WERI-Rb-1 (cell line): ENCODE measurements at regions not wholly inside any gene's neighbourhood (a gene's known extent, or its start where the extent isn't known, plus 50 kb on each side); places are given as distances from the start of the nearest gene placed in this dataset.

Source experiments
- DNase-seq: peaks from one replicate; pipeline ENCODE4 v3.0.0-alpha.2; 2020
- H3K27ac ChIP-seq: fragments of 250-450 bp; sonication (Bioruptor Pico); 2 replicates; pipeline ENCODE4 v1.5.1; 2020; ENCODE audit warnings: mild to moderate bottlenecking, moderate library complexity
- H3K27me3 ChIP-seq: fragments of 250-450 bp; sonication (Bioruptor Pico); 2 replicates; pipeline ENCODE4 v1.5.1; 2021; ENCODE audit warnings: mild to moderate bottlenecking, low read depth, moderate library complexity; ENCODE audit not compliant: insufficient read depth, severe bottlenecking
- H3K36me3 ChIP-seq: fragments of 250-450 bp; sonication (Bioruptor Pico); 2 replicates; pipeline ENCODE4 v1.5.1; 2020; ENCODE audit warnings: mild to moderate bottlenecking, moderate library complexity
- H3K4me3 ChIP-seq: 2 replicates; pipeline ENCODE4 v1.5.1; 2011; ENCODE audit warnings: low read depth, mild to moderate bottlenecking, control low read depth, low read length
- H3K9me3 ChIP-seq: fragments of 250-450 bp; sonication (Bioruptor Pico); 2 replicates; pipeline ENCODE4 v1.5.1; 2021; ENCODE audit warnings: mild to moderate bottlenecking, moderate library complexity; ENCODE audit not compliant: severe bottlenecking
- TF ChIP-seq, protein P1 (sequence below): IDR thresholded peaks from 2 replicates; pipeline ENCODE4 v1.5.1; 2011; ENCODE audit warnings: low read depth, mild to moderate bottlenecking, control low read depth, inconsistent platforms, low read length

DNA sequence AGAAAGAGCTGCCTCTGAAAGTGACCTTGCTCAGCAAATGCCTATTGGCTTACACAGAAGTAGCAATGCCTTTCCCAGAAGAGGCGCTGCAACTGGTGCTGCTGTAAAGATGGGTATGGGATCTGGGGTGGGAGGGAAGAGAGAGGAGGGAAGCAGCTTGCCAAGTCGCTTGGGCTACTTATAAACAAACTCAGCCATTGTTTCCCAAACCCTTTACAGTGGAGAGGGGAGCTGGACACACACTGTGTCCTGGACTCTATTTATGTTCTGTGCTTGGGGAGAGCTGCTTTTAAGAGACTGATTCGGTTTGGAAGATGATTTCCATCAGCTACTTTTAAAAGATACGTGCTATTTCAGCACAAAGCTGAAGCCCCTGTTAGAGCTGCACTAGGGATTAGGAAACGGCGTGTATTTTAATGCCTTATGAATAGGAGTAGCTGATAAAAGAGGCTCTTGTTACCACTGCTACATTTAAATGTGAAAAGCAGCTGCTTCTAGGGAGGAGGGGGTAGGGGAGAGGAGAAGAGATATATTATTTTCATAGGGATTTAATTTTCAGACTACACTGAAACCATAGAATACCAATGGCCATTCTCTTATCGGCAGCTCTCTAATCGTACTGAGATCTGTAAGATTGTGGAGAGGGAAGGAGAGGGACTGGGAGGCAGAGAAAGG, 440.6 kb downstream of the MCTP2 start:
- no peak for DNase-seq
- H3K4me3 ChIP-seq, result no peak overlapping the region
- TF ChIP-seq, protein P1, sequence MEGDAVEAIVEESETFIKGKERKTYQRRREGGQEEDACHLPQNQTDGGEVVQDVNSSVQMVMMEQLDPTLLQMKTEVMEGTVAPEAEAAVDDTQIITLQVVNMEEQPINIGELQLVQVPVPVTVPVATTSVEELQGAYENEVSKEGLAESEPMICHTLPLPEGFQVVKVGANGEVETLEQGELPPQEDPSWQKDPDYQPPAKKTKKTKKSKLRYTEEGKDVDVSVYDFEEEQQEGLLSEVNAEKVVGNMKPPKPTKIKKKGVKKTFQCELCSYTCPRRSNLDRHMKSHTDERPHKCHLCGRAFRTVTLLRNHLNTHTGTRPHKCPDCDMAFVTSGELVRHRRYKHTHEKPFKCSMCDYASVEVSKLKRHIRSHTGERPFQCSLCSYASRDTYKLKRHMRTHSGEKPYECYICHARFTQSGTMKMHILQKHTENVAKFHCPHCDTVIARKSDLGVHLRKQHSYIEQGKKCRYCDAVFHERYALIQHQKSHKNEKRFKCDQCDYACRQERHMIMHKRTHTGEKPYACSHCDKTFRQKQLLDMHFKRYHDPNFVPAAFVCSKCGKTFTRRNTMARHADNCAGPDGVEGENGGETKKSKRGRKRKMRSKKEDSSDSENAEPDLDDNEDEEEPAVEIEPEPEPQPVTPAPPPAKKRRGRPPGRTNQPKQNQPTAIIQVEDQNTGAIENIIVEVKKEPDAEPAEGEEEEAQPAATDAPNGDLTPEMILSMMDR, result no peak

DNA sequence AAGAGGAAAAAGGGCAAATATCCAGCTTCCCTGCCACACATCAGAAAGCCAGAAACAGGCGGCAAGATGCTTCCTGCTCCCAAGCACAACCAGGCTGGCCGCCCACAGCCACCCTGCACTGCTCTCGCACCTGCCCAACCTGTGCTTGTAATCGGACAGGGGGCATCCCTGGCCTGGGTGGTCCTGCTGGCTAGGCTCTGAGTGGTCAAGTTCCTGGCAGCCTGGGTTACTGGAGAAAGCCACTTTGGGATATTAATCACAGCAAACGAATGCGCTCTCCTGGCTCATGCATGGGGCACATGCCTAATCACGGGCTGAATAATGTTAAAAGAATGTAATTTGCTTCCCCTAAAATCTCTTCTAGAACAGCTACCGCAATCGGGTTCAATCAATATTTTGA, 442.4 kb downstream of the MCTP2 start:
- Histone ChIP-seq H3K9me3 (no peaks in the 10 kb centered on the region), H3K4me3 (no peak overlapping the region), H3K27me3 (peaks cover 82% of the 10 kb centered on the region), H3K36me3 (no peaks in the 10 kb centered on the region), H3K27ac (no peak overlapping the region)
- DNase-seq, result no peak
- TF ChIP-seq, protein P1, result no peak

More for the DNA sequence above, 440.6 kb downstream of the MCTP2 start:
- Histone ChIP-seq H3K36me3 (no peaks in the 10 kb centered on the region), H3K27ac (no peak overlapping the region), H3K27me3 (peaks cover 81% of the 10 kb centered on the region), H3K9me3 (no peaks in the 10 kb centered on the region)

DNA sequence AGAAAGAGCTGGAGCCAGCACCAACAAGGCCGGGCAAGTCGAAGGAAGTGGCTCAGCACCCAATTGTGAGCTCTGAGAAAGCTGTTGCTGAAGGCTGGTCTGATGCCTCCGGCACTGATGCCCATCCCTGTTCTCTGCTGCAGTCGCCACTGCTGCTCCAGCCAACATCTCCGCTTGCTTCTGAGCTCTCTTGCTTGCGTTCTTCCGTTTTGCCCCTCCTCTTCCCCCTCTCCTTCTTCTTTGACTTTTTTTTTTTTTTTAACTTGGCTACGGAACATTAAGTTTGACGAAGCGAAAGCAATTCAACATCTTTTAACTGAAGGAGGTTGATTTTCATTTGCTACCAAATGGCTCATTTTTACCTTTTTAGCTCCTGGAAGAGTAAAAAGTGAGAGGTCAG, 442.9 kb downstream of the MCTP2 start:
- H3K27me3 ChIP-seq, result peaks cover 82% of the 10 kb centered on the region
- no peaks in the 10 kb centered on the region for H3K9me3 ChIP-seq
- TF ChIP-seq, protein P1, result no peak
- H3K36me3 ChIP-seq, result no peaks in the 10 kb centered on the region
- no peak overlapping the region for H3K4me3 ChIP-seq
- no peak overlapping the region for H3K27ac ChIP-seq
- no peak for DNase-seq

DNA sequence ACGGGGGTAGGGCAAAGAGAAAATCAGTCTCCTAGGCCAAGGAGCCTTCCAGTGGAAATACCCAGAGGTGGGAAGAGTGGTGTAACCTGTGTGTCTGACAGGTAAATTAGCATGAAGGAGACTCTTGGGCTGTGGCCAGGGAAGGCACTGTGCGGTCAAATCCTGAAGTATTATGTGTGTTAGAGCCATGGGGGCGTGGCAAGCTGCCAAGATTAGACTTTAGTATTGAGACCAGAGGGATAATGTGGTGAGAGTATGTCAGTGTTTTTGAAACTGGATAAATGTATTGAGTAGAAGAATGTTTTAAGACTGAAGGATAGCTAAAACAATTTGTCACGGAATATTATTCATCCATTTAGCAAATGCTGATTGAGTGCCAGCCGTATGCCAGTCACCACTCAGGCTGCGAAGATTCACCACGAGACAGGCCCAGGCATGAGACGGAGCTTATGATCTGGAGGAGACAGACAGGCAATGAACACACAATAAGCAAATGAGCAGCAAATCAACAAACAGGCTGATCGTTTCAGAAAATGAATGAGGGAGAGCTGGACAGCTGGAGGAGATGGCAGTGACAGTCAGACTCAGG, 445.9 kb downstream of the MCTP2 start:
- H3K27ac ChIP-seq, result no peak overlapping the region
- no peaks in the 10 kb centered on the region for H3K36me3 ChIP-seq
- H3K9me3 ChIP-seq, result no peaks in the 10 kb centered on the region
- TF ChIP-seq, protein P1, result no peak
- no peak for DNase-seq
- H3K4me3 ChIP-seq, result no peak overlapping the region
- H3K27me3 ChIP-seq, result peaks cover 80% of the 10 kb centered on the region

DNA sequence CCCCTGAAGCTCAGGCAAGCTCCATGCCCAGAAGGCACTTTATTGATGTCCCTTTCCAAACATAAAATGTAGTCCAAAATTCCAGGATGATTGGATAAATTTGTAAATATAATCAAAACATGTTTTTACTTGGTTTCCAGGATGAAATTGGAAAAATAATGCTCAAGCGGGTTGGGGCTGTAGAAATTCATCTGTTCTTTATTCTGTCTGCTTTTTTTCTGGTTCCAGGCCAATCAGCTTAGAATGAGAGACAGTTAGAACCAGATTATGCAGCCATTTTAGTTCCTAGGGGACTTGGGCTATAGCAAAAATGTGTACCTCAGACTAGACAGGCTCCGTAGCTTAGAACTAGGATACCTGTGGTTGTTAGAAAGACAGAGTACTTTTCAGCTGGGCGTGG, 450.8 kb downstream of the MCTP2 start:
- no peaks in the 10 kb centered on the region for H3K36me3 ChIP-seq
- TF ChIP-seq, protein P1, result no peak
- H3K27me3 ChIP-seq, result peaks cover 78% of the 10 kb centered on the region
- H3K4me3 ChIP-seq, result no peak overlapping the region
- no peaks in the 10 kb centered on the region for H3K9me3 ChIP-seq
- DNase-seq, result no peak
- no peak overlapping the region for H3K27ac ChIP-seq

DNA sequence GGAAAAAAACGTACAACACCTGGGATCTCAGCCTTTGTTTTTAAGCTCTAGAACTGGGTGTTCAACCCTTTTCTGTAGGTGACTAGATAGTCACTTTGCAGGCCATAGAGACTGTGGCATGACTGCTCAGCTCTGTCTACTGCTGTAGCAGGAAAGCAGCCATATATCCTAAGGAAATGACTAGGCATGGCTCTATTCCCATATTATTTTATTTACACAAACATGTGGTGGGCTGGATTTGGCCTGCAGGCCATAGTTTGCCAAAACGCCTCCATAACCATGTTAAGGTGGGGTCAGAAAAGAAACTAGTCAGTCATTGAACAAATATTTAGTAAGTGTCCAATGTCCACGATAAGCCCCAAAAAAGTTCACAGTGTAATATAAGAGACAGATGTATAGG, 452.5 kb downstream of the MCTP2 start:
- H3K4me3 ChIP-seq, result no peak overlapping the region
- no peaks in the 10 kb centered on the region for H3K36me3 ChIP-seq
- no peak overlapping the region for H3K27ac ChIP-seq
- TF ChIP-seq, protein P1, result no peak
- DNase-seq, result no peak
- H3K27me3 ChIP-seq, result peaks cover 69% of the 10 kb centered on the region
- H3K9me3 ChIP-seq, result no peaks in the 10 kb centered on the region
